Adipocyte (in vitro differentiated cells): ENCODE measurements at regions not wholly inside any gene's neighbourhood (a gene's known extent, or its start where the extent isn't known, plus 50 kb on each side); places are given as distances from the start of the nearest gene placed in this dataset.

Experiments
- DNase-seq: peaks from one replicate; pipeline ENCODE4 v3.0.0-alpha.2; 2015; ENCODE audit warnings: low read depth
- H3K27me3 ChIP-seq: replicated peaks from 2 replicates; pipeline ENCODE4 v1.7.0; 2013; ENCODE audit warnings: mild to moderate bottlenecking, low read length, moderate library complexity; ENCODE audit not compliant: control insufficient read depth, insufficient read depth
- H3K36me3 ChIP-seq: 2 replicates; pipeline ENCODE4 v1.7.0; 2013; ENCODE audit warnings: low read length, mild to moderate bottlenecking, moderate library complexity; ENCODE audit not compliant: control insufficient read depth, insufficient read depth, severe bottlenecking
- H3K4me1 ChIP-seq: 2 replicates; pipeline ENCODE4 v1.7.0; 2013; ENCODE audit warnings: mild to moderate bottlenecking, low read length, moderate library complexity; ENCODE audit not compliant: control insufficient read depth, insufficient read depth
- H3K4me3 ChIP-seq: 2 replicates; pipeline ENCODE4 v1.7.0; 2013; ENCODE audit warnings: mild to moderate bottlenecking, low read length, moderate library complexity
- H3K9ac ChIP-seq: 2 replicates; pipeline ENCODE4 v1.7.0; 2013; ENCODE audit warnings: mild to moderate bottlenecking, low read length, moderate library complexity
- H3K9me3 ChIP-seq: 2 replicates; pipeline ENCODE4 v1.7.0; 2013; ENCODE audit warnings: mild to moderate bottlenecking, low read length, moderate library complexity; ENCODE audit not compliant: control insufficient read depth

GRCh38 chr3:834679-835078 is 258.1 kb upstream of the CNTN6 start:
- no peak for DNase-seq
- no peak overlapping the region for H3K9ac ChIP-seq
- no peaks in the 10 kb centered on the region for H3K36me3 ChIP-seq
- H3K27me3 ChIP-seq, result no peaks in the 10 kb centered on the region
- no peaks in the 10 kb centered on the region for H3K9me3 ChIP-seq
- no peak overlapping the region for H3K4me3 ChIP-seq
- no peaks in the 10 kb centered on the region for H3K4me1 ChIP-seq

GRCh38 chr3:835096-835495 is 257.7 kb upstream of the CNTN6 start:
- no peak overlapping the region for H3K9ac ChIP-seq
- DNase-seq, result no peak
- no peaks in the 10 kb centered on the region for H3K4me1 ChIP-seq
- H3K4me3 ChIP-seq, result no peak overlapping the region
- no peaks in the 10 kb centered on the region for H3K27me3 ChIP-seq
- H3K36me3 ChIP-seq, result no peaks in the 10 kb centered on the region
- H3K9me3 ChIP-seq, result no peaks in the 10 kb centered on the region

GRCh38 chr3:839981-840380 is 252.8 kb upstream of the CNTN6 start:
- no peak overlapping the region for H3K9ac ChIP-seq
- H3K36me3 ChIP-seq, result no peaks in the 10 kb centered on the region
- H3K27me3 ChIP-seq, result no peaks in the 10 kb centered on the region
- no peak overlapping the region for H3K4me3 ChIP-seq
- no peak for DNase-seq
- no peaks in the 10 kb centered on the region for H3K4me1 ChIP-seq
- H3K9me3 ChIP-seq, result no peaks in the 10 kb centered on the region

GRCh38 chr3:851098-851790 is 241.6 kb upstream of the CNTN6 start:
- Histone ChIP-seq H3K9me3 (no peaks in the 10 kb centered on the region), H3K36me3 (no peaks in the 10 kb centered on the region), H3K9ac (no peak overlapping the region), H3K4me3 (no peak overlapping the region), H3K27me3 (no peaks in the 10 kb centered on the region), H3K4me1 (no peaks in the 10 kb centered on the region)
- DNase-seq, result no peak

GRCh38 chr3:852033-852432 is 240.8 kb upstream of the CNTN6 start:
- no peak for DNase-seq

GRCh38 chr3:853489-853888 is 239.3 kb upstream of the CNTN6 start:
- Histone ChIP-seq H3K4me1 (no peaks in the 10 kb centered on the region), H3K4me3 (no peak overlapping the region), H3K9ac (no peak overlapping the region), H3K9me3 (no peaks in the 10 kb centered on the region), H3K27me3 (no peaks in the 10 kb centered on the region), H3K36me3 (no peaks in the 10 kb centered on the region)
- DNase-seq, result no peak

More at GRCh38 chr3:852033-852432, 240.8 kb upstream of the CNTN6 start:
- Histone ChIP-seq H3K4me1 (no peaks in the 10 kb centered on the region), H3K9me3 (no peaks in the 10 kb centered on the region), H3K36me3 (no peaks in the 10 kb centered on the region), H3K27me3 (no peaks in the 10 kb centered on the region), H3K9ac (no peak overlapping the region), H3K4me3 (no peak overlapping the region)

GRCh38 chr3:859135-859534 is 233.7 kb upstream of the CNTN6 start:
- no peak overlapping the region for H3K4me3 ChIP-seq
- H3K36me3 ChIP-seq, result no peaks in the 10 kb centered on the region
- no peaks in the 10 kb centered on the region for H3K27me3 ChIP-seq
- H3K9me3 ChIP-seq, result no peaks in the 10 kb centered on the region
- no peaks in the 10 kb centered on the region for H3K4me1 ChIP-seq
- no peak for DNase-seq
- no peak overlapping the region for H3K9ac ChIP-seq

- no peak for DNase-seq
- Histone ChIP-seq H3K9ac (no peak overlapping the region), H3K4me1 (no peaks in the 10 kb centered on the region), H3K27me3 (no peaks in the 10 kb centered on the region), H3K4me3 (no peak overlapping the region), H3K9me3 (no peaks in the 10 kb centered on the region), H3K36me3 (no peaks in the 10 kb centered on the region)
Measured at GRCh38 chr3:861721-862120, 231.1 kb upstream of the CNTN6 start.

GRCh38 chr3:869269-869668 is 223.6 kb upstream of the CNTN6 start:
- H3K4me1 ChIP-seq, result no peaks in the 10 kb centered on the region
- H3K27me3 ChIP-seq, result no peaks in the 10 kb centered on the region
- DNase-seq, result no peak
- H3K9ac ChIP-seq, result no peak overlapping the region
- no peaks in the 10 kb centered on the region for H3K36me3 ChIP-seq
- no peaks in the 10 kb centered on the region for H3K9me3 ChIP-seq
- no peak overlapping the region for H3K4me3 ChIP-seq

GRCh38 chr3:869734-870133 is 223.1 kb upstream of the CNTN6 start:
- no peak for DNase-seq
- H3K27me3 ChIP-seq, result no peaks in the 10 kb centered on the region
- H3K9ac ChIP-seq, result no peak overlapping the region
- no peaks in the 10 kb centered on the region for H3K9me3 ChIP-seq
- no peaks in the 10 kb centered on the region for H3K36me3 ChIP-seq
- no peaks in the 10 kb centered on the region for H3K4me1 ChIP-seq
- no peak overlapping the region for H3K4me3 ChIP-seq

GRCh38 chr3:871651-872050 is 221.2 kb upstream of the CNTN6 start:
- Histone ChIP-seq H3K36me3 (no peaks in the 10 kb centered on the region), H3K9me3 (no peaks in the 10 kb centered on the region), H3K4me1 (no peaks in the 10 kb centered on the region), H3K27me3 (no peaks in the 10 kb centered on the region), H3K4me3 (no peak overlapping the region), H3K9ac (no peak overlapping the region)
- no peak for DNase-seq

- DNase-seq, result no peak
- Histone ChIP-seq H3K4me1 (no peaks in the 10 kb centered on the region), H3K27me3 (no peaks in the 10 kb centered on the region), H3K9ac (no peak overlapping the region), H3K36me3 (no peaks in the 10 kb centered on the region), H3K9me3 (no peaks in the 10 kb centered on the region), H3K4me3 (no peak overlapping the region)
Measured at GRCh38 chr3:877001-877400, 215.8 kb upstream of the CNTN6 start.
